Esophagus (tissue), 2 donors: ENCODE measurements at regions not wholly inside any gene's neighbourhood (a gene's known extent, or its start where the extent isn't known, plus 50 kb on each side); places are given as distances from the start of the nearest gene placed in this dataset.
"Not testable (repeated sequence)": the region's sequence is repeated elsewhere in the genome, so short reads cannot be mapped to it uniquely, and the experiment has no call there.

ENCODE experiments used
- H3K27ac ChIP-seq, 2 donors: one replicate each; pipeline ENCODE4 v1.5.1; 2013; ENCODE audit warnings: low read depth in 2 of 2, mild to moderate bottlenecking in 2 of 2, inconsistent platforms in 1 of 2, low read length in 1 of 2, moderate library complexity in 1 of 2
- H3K27me3 ChIP-seq, 2 donors: one replicate each; pipeline ENCODE4 v1.6.1; 2013; ENCODE audit warnings: low read length in 2 of 2, control low read depth in 1 of 2, mild to moderate bottlenecking in 1 of 2; ENCODE audit not compliant: insufficient read depth in 2 of 2, control insufficient read depth in 1 of 2
- H3K36me3 ChIP-seq, 2 donors: one replicate each; pipeline ENCODE4 v1.6.1; 2013; ENCODE audit warnings: low read length in 1 of 2; ENCODE audit not compliant: control insufficient read depth in 2 of 2, insufficient read depth in 2 of 2
- H3K4me1 ChIP-seq, 2 donors: one replicate each; pipeline ENCODE4 v1.6.1; 2013; ENCODE audit warnings: low read length in 1 of 2; ENCODE audit not compliant: control insufficient read depth in 2 of 2, insufficient read depth in 2 of 2
- H3K4me3 ChIP-seq, 2 donors: one replicate each; pipeline ENCODE4 v1.5.1; 2013; ENCODE audit warnings: low read length in 2 of 2, mild to moderate bottlenecking in 2 of 2, low read depth in 1 of 2, moderate library complexity in 1 of 2
- H3K9me3 ChIP-seq, 2 donors: one replicate each; pipeline ENCODE4 v1.6.1; 2013; ENCODE audit warnings: mild to moderate bottlenecking in 2 of 2, low read depth in 1 of 2, low read length in 1 of 2, moderate library complexity in 1 of 2; ENCODE audit not compliant: control insufficient read depth in 2 of 2, insufficient read depth in 1 of 2
- WGBS, 2 donors: extraction: QIAGEN DNeasy Blood & Tissue Kit; methylation state at CpG; one replicate each; pipeline ENCODE4 v1.1.7; 2013; 5-methylcytosine and 5-hydroxymethylcytosine counted together
- donor health status: healthy with polysubstance abuse.
- donor health status: Bipolar disorder and iron deficiency.

GRCh38 chr3:177837951-177838655, 640.8 kb upstream of the TBL1XR1 start:
- Histone ChIP-seq H3K27ac (no peak overlapping the region), H3K9me3 (no peaks in the 10 kb centered on the region), H3K36me3 (no peaks in the 10 kb centered on the region), H3K4me1 (no peaks in the 10 kb centered on the region), H3K4me3 (no peak overlapping the region), H3K27me3 (no peaks in the 10 kb centered on the region)
- 77 to 78% methylated on average over 5 of the region's 5 CpGs for WGBS, 2 donors

- 85 to 86% methylated on average over 7 of the region's 7 CpGs for WGBS, 2 donors
- no peak overlapping the region for H3K27ac ChIP-seq
- no peaks in the 10 kb centered on the region for H3K4me1 ChIP-seq
- H3K27me3 ChIP-seq, result no peaks in the 10 kb centered on the region
- H3K9me3 ChIP-seq, result no peaks in the 10 kb centered on the region
- no peaks in the 10 kb centered on the region for H3K36me3 ChIP-seq
- H3K4me3 ChIP-seq, result no peak overlapping the region
Measured at GRCh38 chr3:177838766-177839350, 641.6 kb upstream of the TBL1XR1 start.

DNA sequence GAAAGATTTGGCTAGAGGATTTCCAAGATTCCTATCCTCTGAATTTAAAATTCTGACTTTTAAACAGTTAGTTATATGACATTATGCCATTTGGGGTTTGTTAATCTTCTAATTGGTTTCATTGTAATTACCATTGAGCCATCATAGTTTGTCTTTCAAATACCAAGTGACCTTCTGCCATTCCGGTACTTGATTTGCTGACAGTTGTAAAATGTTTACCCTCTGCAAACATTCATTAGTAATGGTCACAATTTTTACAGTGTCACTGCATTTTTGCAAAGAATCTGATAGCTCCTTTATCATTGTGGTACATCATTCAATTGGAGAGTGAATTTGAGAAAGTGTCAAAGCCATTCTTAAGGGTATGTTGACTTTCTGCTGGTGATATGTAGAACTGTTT, 645.0 kb upstream of the TBL1XR1 start:
- 91 to 96% methylated on average over 1 of the region's 1 CpG for WGBS, 2 donors
- Histone ChIP-seq H3K9me3 (no peaks in the 10 kb centered on the region), H3K27ac (no peak overlapping the region), H3K4me1 (no peaks in the 10 kb centered on the region), H3K36me3 (no peaks in the 10 kb centered on the region), H3K27me3 (no peaks in the 10 kb centered on the region), H3K4me3 (no peak overlapping the region)

DNA sequence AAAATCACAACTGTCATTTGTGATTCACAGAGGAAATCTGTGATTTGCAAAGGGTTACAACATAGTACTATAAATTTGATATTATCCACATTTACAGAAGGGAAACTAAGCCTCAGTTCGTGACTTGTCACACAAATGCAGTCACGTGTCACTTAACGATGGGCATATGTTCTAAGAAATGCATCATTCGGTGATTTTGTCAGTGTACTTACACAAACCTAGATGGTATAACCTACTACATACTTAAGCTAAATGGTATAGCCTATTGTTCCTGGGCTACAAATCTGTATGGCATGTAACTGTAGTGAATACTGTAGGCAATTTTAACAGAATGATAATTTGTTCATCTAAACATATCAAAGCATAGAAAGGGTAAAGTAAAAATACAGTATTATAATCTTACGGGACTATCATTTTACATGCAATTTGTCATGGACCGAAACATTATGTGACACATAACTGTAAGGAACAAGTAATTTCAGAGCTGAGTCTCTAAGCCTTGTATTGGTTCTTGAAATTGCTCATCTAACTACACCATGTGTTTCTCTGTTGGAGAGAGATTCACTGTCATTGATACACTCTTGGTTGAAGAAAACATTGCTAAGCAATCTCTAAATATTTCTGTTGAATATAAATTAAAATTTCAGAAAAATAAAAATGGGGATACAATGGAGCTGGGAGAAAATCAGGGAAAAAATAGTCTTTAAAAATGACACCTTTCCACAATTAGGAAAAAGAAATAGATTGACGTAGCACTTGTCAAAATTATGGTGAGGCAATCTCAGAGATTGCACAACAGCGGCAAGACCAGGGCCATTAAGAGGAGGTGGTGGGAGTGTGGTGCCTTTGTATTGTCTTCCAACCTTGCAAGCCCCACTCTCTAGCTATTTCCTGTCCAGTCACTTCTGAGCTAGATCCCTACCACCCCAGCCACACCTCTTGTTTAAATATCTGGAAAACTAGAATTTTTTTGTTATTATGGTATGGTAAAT, 645.8 kb upstream of the TBL1XR1 start:
- Histone ChIP-seq H3K4me3 (no peak overlapping the region), H3K27ac (no peak overlapping the region), H3K36me3 (no peaks in the 10 kb centered on the region), H3K9me3 (no peaks in the 10 kb centered on the region), H3K27me3 (no peaks in the 10 kb centered on the region), H3K4me1 (no peaks in the 10 kb centered on the region)
- WGBS, 2 donors, result 88 to 91% methylated on average over 8 of the region's 8 CpGs

GRCh38 chr3:177852001-177852807, 654.9 kb upstream of the TBL1XR1 start:
- Histone ChIP-seq H3K4me3 (no peak overlapping the region), H3K27ac (no peak overlapping the region), H3K9me3 (no peaks in the 10 kb centered on the region), H3K27me3 (no peaks in the 10 kb centered on the region), H3K36me3 (no peaks in the 10 kb centered on the region), H3K4me1 (no peaks in the 10 kb centered on the region)
- WGBS, 2 donors, result 54 to 59% methylated on average over 3 of the region's 3 CpGs

- WGBS, 2 donors, result 71 to 80% methylated on average over 2 of the region's 2 CpGs
Measured at GRCh38 chr3:177855021-177855420, 657.7 kb upstream of the TBL1XR1 start.

DNA sequence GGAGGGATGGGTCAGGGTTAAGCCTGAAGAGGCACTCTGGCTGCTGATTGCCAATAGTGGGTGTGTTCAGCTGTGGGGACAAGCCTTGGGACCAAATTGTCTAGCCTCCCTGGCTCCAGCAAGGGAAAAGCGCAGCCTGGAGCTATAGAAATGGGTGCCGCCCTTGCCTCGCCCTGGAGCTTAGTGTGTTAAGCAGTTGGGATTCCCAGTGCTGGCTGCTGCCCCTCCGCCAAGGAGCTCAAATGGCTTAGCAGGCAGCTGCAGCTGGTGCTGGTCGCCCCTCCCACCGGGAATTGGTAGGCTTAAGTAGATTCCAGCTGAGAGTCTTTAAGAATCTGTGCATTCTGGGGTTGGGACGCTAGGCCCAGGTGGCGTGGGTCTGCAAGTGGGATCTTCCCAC, 662.9 kb upstream of the TBL1XR1 start:
- H3K9me3 ChIP-seq, result peaks cover 0 to 3% of the 10 kb centered on the region in 2 donors
- H3K4me3 ChIP-seq, result no peak overlapping the region
- H3K27ac ChIP-seq, result no peak overlapping the region
- H3K36me3 ChIP-seq, result no peaks in the 10 kb centered on the region
- H3K27me3 ChIP-seq, result no peaks in the 10 kb centered on the region
- no peaks in the 10 kb centered on the region for H3K4me1 ChIP-seq
- WGBS, 2 donors, result 89 to 93% methylated on average over 8 of the region's 8 CpGs

More at GRCh38 chr3:177855021-177855420, 657.7 kb upstream of the TBL1XR1 start:
- Histone ChIP-seq H3K27me3 (no peaks in the 10 kb centered on the region), H3K27ac (no peak overlapping the region), H3K4me3 (no peak overlapping the region), H3K9me3 (no peaks in the 10 kb centered on the region), H3K4me1 (no peaks in the 10 kb centered on the region), H3K36me3 (no peaks in the 10 kb centered on the region)

- Histone ChIP-seq H3K27me3 (no peaks in the 10 kb centered on the region), H3K9me3 (peaks cover 0 to 3% of the 10 kb centered on the region in 2 donors), H3K4me3 (no peak overlapping the region), H3K27ac (no peak overlapping the region), H3K4me1 (no peaks in the 10 kb centered on the region), H3K36me3 (no peaks in the 10 kb centered on the region)
Measured at GRCh38 chr3:177862962-177863491, 665.7 kb upstream of the TBL1XR1 start.

DNA sequence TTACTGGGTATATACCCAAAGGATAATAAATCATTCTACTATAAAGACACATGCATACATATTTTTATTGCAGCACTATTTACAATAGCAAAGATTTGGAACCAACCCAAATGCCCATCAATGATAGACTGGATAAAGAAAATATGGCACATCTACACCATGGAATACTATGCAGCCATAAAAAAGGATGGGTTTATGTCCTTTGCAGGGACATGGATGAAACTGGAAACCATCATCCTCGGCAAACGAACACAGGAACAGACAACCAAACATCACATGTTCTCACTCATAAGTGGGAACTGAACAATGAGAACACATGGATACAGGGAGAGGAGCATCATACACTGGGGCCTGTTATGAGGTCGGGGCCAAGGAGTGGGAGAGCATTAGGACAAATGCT, 665.0 kb upstream of the KCNMB2 start:
- H3K27ac ChIP-seq, H3K36me3 ChIP-seq, H3K4me1 ChIP-seq, H3K27me3 ChIP-seq, H3K4me3 ChIP-seq, H3K9me3 ChIP-seq: not testable (repeated sequence)
- 89 to 93% methylated on average over 3 of the region's 3 CpGs for WGBS, 2 donors
